CD4-positive, alpha-beta T cell (primary cell): ENCODE measurements at regions not wholly inside any gene's neighbourhood (a gene's known extent, or its start where the extent isn't known, plus 50 kb on each side); places are given as distances from the start of the nearest gene placed in this dataset.

ENCODE experiments used
- ATAC-seq: fragments of 200-7000 bp; cut with Tn5 transposase; one replicate; pipeline ENCODE4 v1.10.0; 2022; ENCODE audit warnings: mild to moderate bottlenecking; ENCODE audit not compliant: poor library complexity
- CTCF ChIA-PET: fragments of 350-600 bp; sonication (Branson Sonifier 250); formaldehyde crosslinking; loops from one replicate; lab custom pipeline; 2021; ENCODE audit warnings: antibody characterized with exemption, inconsistent platforms; lab: Charles Lee
- POLR2A ChIA-PET: fragments of 350-600 bp; sonication (Branson Sonifier 250); formaldehyde crosslinking; loops from one replicate; lab custom pipeline; 2021; ENCODE audit warnings: antibody characterized with exemption, inconsistent platforms; lab: Charles Lee
- DNase-seq, 14 experiments: peaks; one replicate each; pipeline ENCODE4 v3.0.0-alpha.2; 2013 to 2020; ENCODE audit warnings: mixed read lengths in 2 of 14
- H3K27ac ChIP-seq, 2 donors: one replicate each; pipeline versions ENCODE4 v1.5.1 to v1.7.0; 2013; ENCODE audit warnings: low read length in 2 of 2, low read depth in 1 of 2, mild to moderate bottlenecking in 1 of 2
- H3K27me3 ChIP-seq, 2 experiments: 1 replicate in 1 of 2; 2 replicates in 1 of 2; pipeline versions ENCODE4 v1.6.1 to v1.7.0; 2013; ENCODE audit warnings: low read length in 2 of 2, control low read depth in 1 of 2, mild to moderate bottlenecking in 1 of 2, moderate library complexity in 1 of 2; ENCODE audit not compliant: insufficient read depth in 2 of 2, control insufficient read depth in 1 of 2
- H3K36me3 ChIP-seq: one replicate; pipeline ENCODE4 v1.6.1; 2013; ENCODE audit warnings: low read length, control low read depth; ENCODE audit not compliant: insufficient read depth
- H3K4me1 ChIP-seq: one replicate; pipeline ENCODE4 v1.6.1; 2013; ENCODE audit warnings: low read length, control low read depth; ENCODE audit not compliant: insufficient read depth
- H3K4me3 ChIP-seq: one replicate; pipeline ENCODE4 v1.5.1; 2013; ENCODE audit warnings: mild to moderate bottlenecking, low read length, moderate library complexity
- H3K9me3 ChIP-seq, 2 experiments: 1 replicate in 1 of 2; 2 replicates in 1 of 2; pipeline versions ENCODE4 v1.6.1 to v1.7.0; 2013; ENCODE audit warnings: low read length in 2 of 2, mild to moderate bottlenecking in 2 of 2, control low read depth in 1 of 2, moderate library complexity in 1 of 2; ENCODE audit not compliant: control insufficient read depth in 1 of 2, insufficient read depth in 1 of 2
- H3K27ac Mint-ChIP-seq: one replicate; pipeline ENCODE4 v1.8.0; 2020; ENCODE audit warnings: mixed read lengths
- H3K27me3 Mint-ChIP-seq: one replicate; pipeline ENCODE4 v1.8.0; 2021; ENCODE audit warnings: mixed read lengths
- H3K36me3 Mint-ChIP-seq: one replicate; pipeline ENCODE4 v1.8.0; 2021; ENCODE audit warnings: low read depth, mixed read lengths
- H3K4me1 Mint-ChIP-seq: one replicate; pipeline ENCODE4 v1.8.0; 2021; ENCODE audit warnings: low read depth, mixed read lengths
- H3K4me3 Mint-ChIP-seq: one replicate; pipeline ENCODE4 v1.8.0; 2020; ENCODE audit warnings: mild to moderate bottlenecking, mixed read lengths
- H3K9me3 Mint-ChIP-seq: one replicate; pipeline ENCODE4 v1.8.0; 2020; ENCODE audit warnings: mixed read lengths
- intact Hi-C, 2 experiments: fragments of 100-400 bp; cut with DNase I in 1 of 2; cut with micrococcal nuclease in 1 of 2; formaldehyde crosslinking; loops; one replicate each; pipeline versions ENCODE4 v1.15.1 to v1.9.0; 2023 to 2025; cut with DNase I, micrococcal nuclease
- TF ChIP-seq, protein P1 (sequence below): fragments of 200-600 bp; IDR thresholded peaks from one replicate; pipeline ENCODE4 v1.8.0; 2022; ENCODE audit warnings: antibody characterized with exemption, mild to moderate bottlenecking

- H3K27ac Mint-ChIP-seq = no peak overlapping the region
- H3K27me3 ChIP-seq = no peaks in the 10 kb centered on the region
- TF ChIP-seq, protein P1, sequence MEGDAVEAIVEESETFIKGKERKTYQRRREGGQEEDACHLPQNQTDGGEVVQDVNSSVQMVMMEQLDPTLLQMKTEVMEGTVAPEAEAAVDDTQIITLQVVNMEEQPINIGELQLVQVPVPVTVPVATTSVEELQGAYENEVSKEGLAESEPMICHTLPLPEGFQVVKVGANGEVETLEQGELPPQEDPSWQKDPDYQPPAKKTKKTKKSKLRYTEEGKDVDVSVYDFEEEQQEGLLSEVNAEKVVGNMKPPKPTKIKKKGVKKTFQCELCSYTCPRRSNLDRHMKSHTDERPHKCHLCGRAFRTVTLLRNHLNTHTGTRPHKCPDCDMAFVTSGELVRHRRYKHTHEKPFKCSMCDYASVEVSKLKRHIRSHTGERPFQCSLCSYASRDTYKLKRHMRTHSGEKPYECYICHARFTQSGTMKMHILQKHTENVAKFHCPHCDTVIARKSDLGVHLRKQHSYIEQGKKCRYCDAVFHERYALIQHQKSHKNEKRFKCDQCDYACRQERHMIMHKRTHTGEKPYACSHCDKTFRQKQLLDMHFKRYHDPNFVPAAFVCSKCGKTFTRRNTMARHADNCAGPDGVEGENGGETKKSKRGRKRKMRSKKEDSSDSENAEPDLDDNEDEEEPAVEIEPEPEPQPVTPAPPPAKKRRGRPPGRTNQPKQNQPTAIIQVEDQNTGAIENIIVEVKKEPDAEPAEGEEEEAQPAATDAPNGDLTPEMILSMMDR = no peak
- H3K9me3 Mint-ChIP-seq = peaks cover 17% of the 10 kb centered on the region
- no peak overlapping the region for H3K4me3 ChIP-seq
- H3K9me3 ChIP-seq = peaks cover 2 to 3% of the 10 kb centered on the region in 2 experiments
- DNase-seq (no peak), ATAC-seq (no peak)
- H3K4me1 Mint-ChIP-seq = no peaks in the 10 kb centered on the region
- H3K4me1 ChIP-seq = no peaks in the 10 kb centered on the region
- no peak overlapping the region for H3K27ac ChIP-seq
- intact Hi-C loops = no loop called here
- no peaks in the 10 kb centered on the region for H3K27me3 Mint-ChIP-seq
- no peak overlapping the region for H3K4me3 Mint-ChIP-seq
- ChIA-PET POLR2A (no interaction called here), CTCF (no interaction called here)
- no peaks in the 10 kb centered on the region for H3K36me3 ChIP-seq
- H3K36me3 Mint-ChIP-seq = no peaks in the 10 kb centered on the region
These were observed 338.6 kb downstream of the COL12A1 start for GRCh38 chr6:74867291-74867690.

DNA sequence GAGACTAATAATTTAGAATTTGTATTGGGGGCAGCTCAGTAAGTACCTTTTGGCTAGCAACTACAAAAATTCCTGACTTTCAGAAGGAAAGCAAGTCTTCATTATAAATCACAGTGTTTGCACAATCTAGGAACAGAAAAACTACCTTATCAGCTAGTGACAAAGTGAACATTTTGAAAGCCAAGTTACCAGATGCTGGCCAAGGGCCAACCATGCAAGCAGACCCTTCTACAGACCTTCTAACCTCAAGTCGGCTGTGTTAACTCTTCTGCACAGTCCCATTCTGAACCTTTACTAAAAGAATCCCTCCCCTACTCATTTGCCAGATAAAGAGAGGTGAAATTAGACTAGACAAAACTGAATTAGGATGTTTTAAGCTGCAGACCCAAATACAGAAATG, 341.9 kb downstream of the COL12A1 start:
- no peak for ATAC-seq

GRCh38 chr6:74860456-74860855, 345.4 kb downstream of the COL12A1 start:
- CTCF ChIA-PET = no interaction called here
- H3K27me3 ChIP-seq = no peaks in the 10 kb centered on the region
- Mint-ChIP-seq H3K36me3 (no peaks in the 10 kb centered on the region), H3K4me3 (no peak overlapping the region), H3K9me3 (peaks cover 4% of the 10 kb centered on the region), H3K27ac (no peak overlapping the region), H3K4me1 (no peaks in the 10 kb centered on the region), H3K27me3 (no peaks in the 10 kb centered on the region)
- no peak overlapping the region for H3K27ac ChIP-seq
- DNase-seq (no peak), ATAC-seq (no peak)
- POLR2A ChIA-PET = no interaction called here
- H3K36me3 ChIP-seq = no peaks in the 10 kb centered on the region
- peaks cover 0 to 7% of the 10 kb centered on the region in 2 experiments for H3K9me3 ChIP-seq
- TF ChIP-seq, protein P1 = no peak
- no peaks in the 10 kb centered on the region for H3K4me1 ChIP-seq
- intact Hi-C loops = no loop called here
- no peak overlapping the region for H3K4me3 ChIP-seq

More for the DNA sequence above, 341.9 kb downstream of the COL12A1 start:
- no peak overlapping the region for H3K27ac ChIP-seq
- H3K36me3 ChIP-seq = no peaks in the 10 kb centered on the region
- H3K4me3 Mint-ChIP-seq = no peak overlapping the region
- H3K9me3 Mint-ChIP-seq = peaks cover 8% of the 10 kb centered on the region
- H3K36me3 Mint-ChIP-seq = no peaks in the 10 kb centered on the region
- no peaks in the 10 kb centered on the region for H3K27me3 ChIP-seq
- no peaks in the 10 kb centered on the region for H3K4me1 ChIP-seq
- H3K27ac Mint-ChIP-seq = no peak overlapping the region
- no peaks in the 10 kb centered on the region for H3K27me3 Mint-ChIP-seq
- POLR2A ChIA-PET = no interaction called here
- no peaks in the 10 kb centered on the region for H3K4me1 Mint-ChIP-seq
- intact Hi-C loops = no loop called here
- no peak for DNase-seq
- CTCF ChIA-PET = no interaction called here
- no peak overlapping the region for H3K4me3 ChIP-seq
- TF ChIP-seq, protein P1 = no peak
- H3K9me3 ChIP-seq = peaks cover 0 to 10% of the 10 kb centered on the region in 2 experiments
